Esophagus muscularis mucosa (tissue), 3 donors: ENCODE measurements at regions not wholly inside any gene's neighbourhood (a gene's known extent, or its start where the extent isn't known, plus 50 kb on each side); places are given as distances from the start of the nearest gene placed in this dataset.

ENCODE experiments used
- POLR2A ChIP-seq: fragments of 450-650 bp; IDR thresholded peaks from one replicate; pipeline ENCODE4 v1.6.1; 2017; ENCODE audit warnings: antibody characterized with exemption, moderate library complexity, mild to moderate bottlenecking, low read depth
- TF ChIP-seq, protein P1 (sequence below), 3 experiments: fragments of 200-600 bp in 2 of 3; fragments of 450-650 bp in 1 of 3; sonication (generic) in 2 of 3; IDR thresholded peaks; one replicate each; pipeline ENCODE4 v1.5.1; 2017 to 2019; ENCODE audit warnings: antibody characterized with exemption in 3 of 3, mild to moderate bottlenecking in 2 of 3, moderate library complexity in 1 of 3

DNA sequence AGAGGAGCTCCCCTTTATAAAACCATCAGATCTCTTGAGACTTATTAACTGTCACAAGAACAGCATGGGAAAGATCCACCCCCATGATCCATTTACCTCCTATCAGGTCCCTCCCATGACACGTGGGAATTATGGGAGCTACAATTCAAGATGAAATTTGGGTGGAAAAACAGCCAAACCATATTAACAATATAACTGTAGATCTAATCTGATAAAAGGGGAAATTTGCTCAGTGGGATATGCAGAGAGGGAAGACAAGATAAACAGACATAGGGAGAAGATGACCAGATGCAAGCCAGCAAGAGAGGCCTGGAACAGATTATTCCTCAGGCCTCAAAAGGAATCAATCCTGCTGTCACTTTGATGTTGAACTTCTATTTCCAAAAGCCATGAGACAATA lies 841.5 kb downstream of the LRRIQ3 start:
- no peak for TF ChIP-seq POLR2A
- TF ChIP-seq, protein P1, sequence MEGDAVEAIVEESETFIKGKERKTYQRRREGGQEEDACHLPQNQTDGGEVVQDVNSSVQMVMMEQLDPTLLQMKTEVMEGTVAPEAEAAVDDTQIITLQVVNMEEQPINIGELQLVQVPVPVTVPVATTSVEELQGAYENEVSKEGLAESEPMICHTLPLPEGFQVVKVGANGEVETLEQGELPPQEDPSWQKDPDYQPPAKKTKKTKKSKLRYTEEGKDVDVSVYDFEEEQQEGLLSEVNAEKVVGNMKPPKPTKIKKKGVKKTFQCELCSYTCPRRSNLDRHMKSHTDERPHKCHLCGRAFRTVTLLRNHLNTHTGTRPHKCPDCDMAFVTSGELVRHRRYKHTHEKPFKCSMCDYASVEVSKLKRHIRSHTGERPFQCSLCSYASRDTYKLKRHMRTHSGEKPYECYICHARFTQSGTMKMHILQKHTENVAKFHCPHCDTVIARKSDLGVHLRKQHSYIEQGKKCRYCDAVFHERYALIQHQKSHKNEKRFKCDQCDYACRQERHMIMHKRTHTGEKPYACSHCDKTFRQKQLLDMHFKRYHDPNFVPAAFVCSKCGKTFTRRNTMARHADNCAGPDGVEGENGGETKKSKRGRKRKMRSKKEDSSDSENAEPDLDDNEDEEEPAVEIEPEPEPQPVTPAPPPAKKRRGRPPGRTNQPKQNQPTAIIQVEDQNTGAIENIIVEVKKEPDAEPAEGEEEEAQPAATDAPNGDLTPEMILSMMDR (IDR thresholded peaks at IDR 0.05): no peak
